SK-N-SH (cell line): ENCODE measurements at regions not wholly inside any gene's neighbourhood (a gene's known extent, or its start where the extent isn't known, plus 50 kb on each side); places are given as distances from the start of the nearest gene placed in this dataset.

Source experiments
- CTCF ChIA-PET: fragments of 300-600, 350-600 bp; formaldehyde crosslinking; extraction: SDS; loops from one replicate; lab custom pipeline; 2021; lab: Yijun Ruan, JAX
- POLR2A ChIA-PET: fragments of 350-600 bp; sonication (Branson Sonifier 250); formaldehyde crosslinking; extraction: SDS; loops from one replicate; lab custom pipeline; 2020; ENCODE audit warnings: antibody characterized with exemption, inconsistent platforms; lab: Yijun Ruan, JAX
- DNase-seq: peaks from one replicate; pipeline ENCODE4 v3.0.0; 2012
- H2AFZ ChIP-seq: fragments of 200-600 bp; sonication (generic); 2 replicates; pipeline ENCODE4 v1.8.1; 2016; ENCODE audit warnings: antibody characterized with exemption, mild to moderate bottlenecking, low read depth
- H3F3A ChIP-seq: fragments of 200-600 bp; sonication (generic); replicated peaks from 2 replicates; pipeline ENCODE3; 2016; ENCODE audit warnings: antibody characterized with exemption, mild to moderate bottlenecking; ENCODE audit not compliant: insufficient read depth
- H3K27ac ChIP-seq, 2 experiments: fragments of 200-500 bp in 1 of 2; fragments of 200-600 bp in 1 of 2; sonication (Bioruptor generic) in 1 of 2; sonication (generic), shearing (Covaris generic) in 1 of 2; 2 replicates each; pipeline versions ENCODE4 v1.5.1 to v1.6.1; 2014 to 2016; ENCODE audit warnings: low read depth in 2 of 2, inconsistent platforms in 1 of 2, low read length in 1 of 2, mild to moderate bottlenecking in 1 of 2, mixed read lengths in 1 of 2
- H3K27me3 ChIP-seq: fragments of 200-600 bp; sonication (generic), shearing (Covaris generic); 2 replicates; pipeline ENCODE4 v1.6.1; 2016; ENCODE audit warnings: mixed run types; ENCODE audit not compliant: insufficient read depth
- H3K36me3 ChIP-seq, 2 experiments: fragments of 200-500 bp in 1 of 2; fragments of 200-600 bp in 1 of 2; sonication (Bioruptor generic) in 1 of 2; sonication (generic) in 1 of 2; replicated peaks in 1 of 2; 2 replicates each; pipeline versions ENCODE3 to v1.5.1; 2014 to 2016; ENCODE audit warnings: low read length in 1 of 2, mild to moderate bottlenecking in 1 of 2; ENCODE audit not compliant: insufficient read depth in 2 of 2, control insufficient read depth in 1 of 2
- H3K4me1 ChIP-seq, 2 experiments: fragments of 200-500 bp in 1 of 2; fragments of 200-600 bp in 1 of 2; sonication (Bioruptor generic) in 1 of 2; sonication (generic), shearing (Covaris generic) in 1 of 2; 2 replicates each; pipeline versions ENCODE4 v1.5.1 to v1.6.1; 2014 to 2016; ENCODE audit warnings: low read depth in 1 of 2, low read length in 1 of 2, mixed run types in 1 of 2; ENCODE audit not compliant: insufficient read depth in 2 of 2, control insufficient read depth in 1 of 2
- H3K4me2 ChIP-seq: fragments of 200-600 bp; sonication (generic), shearing (Covaris generic); 2 replicates; pipeline ENCODE4 v1.6.1; 2017; ENCODE audit warnings: mixed run types
- H3K4me3 ChIP-seq, 2 experiments: fragments of 200-500 bp in 1 of 2; fragments of 200-600 bp in 1 of 2; sonication (Bioruptor generic) in 1 of 2; sonication (generic), shearing (Covaris generic) in 1 of 2; 2 replicates each; pipeline versions ENCODE4 v1.5.1 to v1.8.1; 2014 to 2016; ENCODE audit warnings: low read depth in 2 of 2, inconsistent platforms in 1 of 2, low read length in 1 of 2, mild to moderate bottlenecking in 1 of 2, mixed read lengths in 1 of 2, moderate library complexity in 1 of 2
- H3K79me2 ChIP-seq: fragments of 200-600 bp; sonication (generic); 2 replicates; pipeline ENCODE4 v1.8.1; 2017; ENCODE audit warnings: mild to moderate bottlenecking; ENCODE audit not compliant: insufficient read depth
- H3K9ac ChIP-seq: fragments of 200-600 bp; sonication (generic); 2 replicates; pipeline ENCODE4 v1.6.1; 2017; ENCODE audit warnings: mixed run types
- H3K9me2 ChIP-seq: fragments of 200-600 bp; sonication (generic); 2 replicates; pipeline ENCODE4 v1.6.1; 2017; ENCODE audit warnings: mixed run types
- H3K9me3 ChIP-seq: fragments of 200-600 bp; sonication (generic); 2 replicates; pipeline ENCODE4 v1.6.1; 2017; ENCODE audit warnings: mixed run types, mild to moderate bottlenecking, moderate library complexity
- H4K20me1 ChIP-seq: fragments of 200-600 bp; sonication (generic); 2 replicates; pipeline ENCODE4 v1.6.1; 2017; ENCODE audit warnings: mild to moderate bottlenecking, mixed run types; ENCODE audit not compliant: insufficient read depth
- ELF1 ChIP-seq: IDR thresholded peaks from 2 replicates; pipeline ENCODE4 v1.4.0; 2012
- EP300 ChIP-seq, 2 experiments: IDR thresholded peaks; 2 replicates each; pipeline versions ENCODE4 v1.4.0 to v1.6.1; 2012; ENCODE audit warnings: borderline replicate concordance in 1 of 2, low read depth in 1 of 2, low read length in 1 of 2
- EZH2phosphoT487 ChIP-seq: fragments of 200-600 bp; sonication (generic); IDR thresholded peaks from 2 replicates; pipeline ENCODE4 v1.6.1; 2017; ENCODE audit warnings: low read depth, mixed run types, mild to moderate bottlenecking, antibody characterized with exemption, moderate library complexity, borderline replicate concordance
- GABPA ChIP-seq: IDR thresholded peaks from 2 replicates; pipeline ENCODE4 v1.4.0; 2012; ENCODE audit warnings: low read depth, mild to moderate bottlenecking
- JUND ChIP-seq: IDR thresholded peaks from 2 replicates; pipeline ENCODE4 v1.4.0; 2012
- MXI1 ChIP-seq: IDR thresholded peaks from 2 replicates; pipeline ENCODE4 v1.6.1; 2012; ENCODE audit warnings: mild to moderate bottlenecking, low read depth, low read length, improper control_type of control experiment
- NFIC ChIP-seq: IDR thresholded peaks from 2 replicates; pipeline ENCODE4 v1.4.0; 2012; ENCODE audit warnings: borderline replicate concordance
- WGBS: methylation state at CpG from one replicate; pipeline ENCODE4 v1.1.6; 2017; ENCODE audit warnings: low lambda C conversion rate; 5-methylcytosine and 5-hydroxymethylcytosine counted together
- TF ChIP-seq, protein P1 (sequence below): fragments of 200-600 bp; sonication (generic); IDR thresholded peaks from 2 replicates; pipeline ENCODE4 v1.6.1; 2017; ENCODE audit warnings: antibody characterized with exemption, mild to moderate bottlenecking, moderate library complexity
- TF ChIP-seq, protein P2 (sequence below): IDR thresholded peaks from 2 replicates; pipeline ENCODE4 v1.4.0; 2012; ENCODE audit warnings: low read depth, borderline replicate concordance
- TF ChIP-seq, protein P3 (sequence below): IDR thresholded peaks from 2 replicates; pipeline ENCODE4; 2012
- TF ChIP-seq, protein P4 (sequence below): IDR thresholded peaks from 2 replicates; pipeline ENCODE4 v1.4.0; 2012; ENCODE audit warnings: low read depth
- TF ChIP-seq, protein P5 (sequence below): IDR thresholded peaks from 2 replicates; pipeline ENCODE4 v1.4.0; 2012; ENCODE audit warnings: low read depth, borderline replicate concordance
- TF ChIP-seq, protein P6 (sequence below): fragments of 150-350 bp; IDR thresholded peaks from 2 replicates; pipeline ENCODE4 v1.6.1; 2016; ENCODE audit warnings: mild to moderate bottlenecking, low read depth, low read length

DNA sequence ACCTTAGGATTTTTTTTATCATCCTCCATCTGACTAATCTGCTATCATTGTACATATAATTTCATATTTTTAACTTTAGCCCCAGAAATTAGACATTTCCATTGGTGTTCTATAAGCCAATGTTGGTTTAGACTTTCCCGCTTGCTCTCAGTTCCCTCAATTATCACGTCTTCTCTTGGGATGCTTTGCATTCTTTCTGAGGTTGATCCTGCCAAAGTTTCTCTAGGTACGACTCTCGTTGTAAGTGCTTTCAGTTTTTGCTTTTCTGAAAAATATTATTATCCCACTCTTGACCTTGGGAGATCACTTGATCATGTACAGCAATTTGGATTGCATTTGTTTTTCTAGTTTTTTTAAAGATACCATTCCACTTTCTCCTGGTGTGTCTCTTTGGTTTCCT, 270.2 kb downstream of the IRS2 start:
- Histone ChIP-seq H3F3A (no peaks in the 10 kb centered on the region), H3K36me3 (no peaks in the 10 kb centered on the region), H4K20me1 (no peaks in the 10 kb centered on the region), H3K4me3 (no peak overlapping the region), H3K9ac (no peak overlapping the region), H3K4me1 (no peaks in the 10 kb centered on the region; a peak in 1 of 4 replicates), H3K27me3 (no peaks in the 10 kb centered on the region), H2AFZ (no peak overlapping the region), H3K27ac (no peak overlapping the region), H3K9me2 (no peaks in the 10 kb centered on the region), H3K79me2 (no peaks in the 10 kb centered on the region), H3K9me3 (no peaks in the 10 kb centered on the region), H3K4me2 (no peak overlapping the region)
- CTCF ChIA-PET: no interaction called here
- WGBS: 87% methylated on average over 4 of the region's 4 CpGs
- POLR2A ChIA-PET: no interaction called here
- TF ChIP-seq, protein P1, sequence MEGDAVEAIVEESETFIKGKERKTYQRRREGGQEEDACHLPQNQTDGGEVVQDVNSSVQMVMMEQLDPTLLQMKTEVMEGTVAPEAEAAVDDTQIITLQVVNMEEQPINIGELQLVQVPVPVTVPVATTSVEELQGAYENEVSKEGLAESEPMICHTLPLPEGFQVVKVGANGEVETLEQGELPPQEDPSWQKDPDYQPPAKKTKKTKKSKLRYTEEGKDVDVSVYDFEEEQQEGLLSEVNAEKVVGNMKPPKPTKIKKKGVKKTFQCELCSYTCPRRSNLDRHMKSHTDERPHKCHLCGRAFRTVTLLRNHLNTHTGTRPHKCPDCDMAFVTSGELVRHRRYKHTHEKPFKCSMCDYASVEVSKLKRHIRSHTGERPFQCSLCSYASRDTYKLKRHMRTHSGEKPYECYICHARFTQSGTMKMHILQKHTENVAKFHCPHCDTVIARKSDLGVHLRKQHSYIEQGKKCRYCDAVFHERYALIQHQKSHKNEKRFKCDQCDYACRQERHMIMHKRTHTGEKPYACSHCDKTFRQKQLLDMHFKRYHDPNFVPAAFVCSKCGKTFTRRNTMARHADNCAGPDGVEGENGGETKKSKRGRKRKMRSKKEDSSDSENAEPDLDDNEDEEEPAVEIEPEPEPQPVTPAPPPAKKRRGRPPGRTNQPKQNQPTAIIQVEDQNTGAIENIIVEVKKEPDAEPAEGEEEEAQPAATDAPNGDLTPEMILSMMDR: no peak
- TF ChIP-seq, protein P2, sequence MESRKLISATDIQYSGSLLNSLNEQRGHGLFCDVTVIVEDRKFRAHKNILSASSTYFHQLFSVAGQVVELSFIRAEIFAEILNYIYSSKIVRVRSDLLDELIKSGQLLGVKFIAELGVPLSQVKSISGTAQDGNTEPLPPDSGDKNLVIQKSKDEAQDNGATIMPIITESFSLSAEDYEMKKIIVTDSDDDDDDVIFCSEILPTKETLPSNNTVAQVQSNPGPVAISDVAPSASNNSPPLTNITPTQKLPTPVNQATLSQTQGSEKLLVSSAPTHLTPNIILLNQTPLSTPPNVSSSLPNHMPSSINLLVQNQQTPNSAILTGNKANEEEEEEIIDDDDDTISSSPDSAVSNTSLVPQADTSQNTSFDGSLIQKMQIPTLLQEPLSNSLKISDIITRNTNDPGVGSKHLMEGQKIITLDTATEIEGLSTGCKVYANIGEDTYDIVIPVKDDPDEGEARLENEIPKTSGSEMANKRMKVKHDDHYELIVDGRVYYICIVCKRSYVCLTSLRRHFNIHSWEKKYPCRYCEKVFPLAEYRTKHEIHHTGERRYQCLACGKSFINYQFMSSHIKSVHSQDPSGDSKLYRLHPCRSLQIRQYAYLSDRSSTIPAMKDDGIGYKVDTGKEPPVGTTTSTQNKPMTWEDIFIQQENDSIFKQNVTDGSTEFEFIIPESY: no peak
- TF ChIP-seq JUND (no peak), ELF1 (no peak), MXI1 (no peak)
- TF ChIP-seq, protein P3, sequence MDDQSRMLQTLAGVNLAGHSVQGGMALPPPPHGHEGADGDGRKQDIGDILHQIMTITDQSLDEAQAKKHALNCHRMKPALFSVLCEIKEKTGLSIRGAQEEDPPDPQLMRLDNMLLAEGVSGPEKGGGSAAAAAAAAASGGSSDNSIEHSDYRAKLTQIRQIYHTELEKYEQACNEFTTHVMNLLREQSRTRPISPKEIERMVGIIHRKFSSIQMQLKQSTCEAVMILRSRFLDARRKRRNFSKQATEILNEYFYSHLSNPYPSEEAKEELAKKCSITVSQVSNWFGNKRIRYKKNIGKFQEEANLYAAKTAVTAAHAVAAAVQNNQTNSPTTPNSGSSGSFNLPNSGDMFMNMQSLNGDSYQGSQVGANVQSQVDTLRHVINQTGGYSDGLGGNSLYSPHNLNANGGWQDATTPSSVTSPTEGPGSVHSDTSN: no peak
- TF ChIP-seq, protein P4, sequence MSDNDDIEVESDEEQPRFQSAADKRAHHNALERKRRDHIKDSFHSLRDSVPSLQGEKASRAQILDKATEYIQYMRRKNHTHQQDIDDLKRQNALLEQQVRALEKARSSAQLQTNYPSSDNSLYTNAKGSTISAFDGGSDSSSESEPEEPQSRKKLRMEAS: no peak
- DNase-seq: no peak

DNA sequence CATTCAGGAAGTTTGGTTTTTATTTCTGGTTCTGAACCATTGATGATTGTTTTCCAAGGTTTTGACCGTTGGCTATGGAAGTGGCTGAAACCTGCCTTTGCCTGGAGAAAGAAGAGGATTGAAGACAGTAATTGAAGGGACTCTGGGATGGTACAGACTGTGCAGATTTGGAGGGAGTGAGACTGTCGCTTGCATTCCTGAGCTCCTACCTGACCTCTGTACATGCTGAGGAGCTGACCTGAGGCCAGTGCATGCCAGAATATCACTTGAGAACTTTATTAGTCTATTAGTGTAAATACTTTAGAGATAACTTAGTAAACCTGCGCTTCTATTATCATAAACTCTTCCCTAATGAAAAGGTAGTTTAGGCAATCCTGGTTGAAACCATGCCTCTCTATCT, 276.4 kb downstream of the IRS2 start:
- H3K27ac ChIP-seq: no peak overlapping the region
- H3K4me2 ChIP-seq: no peak overlapping the region
- no peak overlapping the region for H2AFZ ChIP-seq
- H3K79me2 ChIP-seq: no peaks in the 10 kb centered on the region
- no peaks in the 10 kb centered on the region for H3K9me3 ChIP-seq
- TF ChIP-seq, protein P5, sequence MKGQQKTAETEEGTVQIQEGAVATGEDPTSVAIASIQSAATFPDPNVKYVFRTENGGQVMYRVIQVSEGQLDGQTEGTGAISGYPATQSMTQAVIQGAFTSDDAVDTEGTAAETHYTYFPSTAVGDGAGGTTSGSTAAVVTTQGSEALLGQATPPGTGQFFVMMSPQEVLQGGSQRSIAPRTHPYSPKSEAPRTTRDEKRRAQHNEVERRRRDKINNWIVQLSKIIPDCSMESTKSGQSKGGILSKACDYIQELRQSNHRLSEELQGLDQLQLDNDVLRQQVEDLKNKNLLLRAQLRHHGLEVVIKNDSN: no peak
- TF ChIP-seq GABPA (no peak), EP300 (IDR thresholded peaks at IDR 0.05; ENCODE audit: borderline replicate concordance in 1 of 2, low read depth in 1 of 2, low read length in 1 of 2) (no peak), NFIC (no peak), EZH2phosphoT487 (no peak)
- TF ChIP-seq, protein P2: no peak
- TF ChIP-seq, protein P6, sequence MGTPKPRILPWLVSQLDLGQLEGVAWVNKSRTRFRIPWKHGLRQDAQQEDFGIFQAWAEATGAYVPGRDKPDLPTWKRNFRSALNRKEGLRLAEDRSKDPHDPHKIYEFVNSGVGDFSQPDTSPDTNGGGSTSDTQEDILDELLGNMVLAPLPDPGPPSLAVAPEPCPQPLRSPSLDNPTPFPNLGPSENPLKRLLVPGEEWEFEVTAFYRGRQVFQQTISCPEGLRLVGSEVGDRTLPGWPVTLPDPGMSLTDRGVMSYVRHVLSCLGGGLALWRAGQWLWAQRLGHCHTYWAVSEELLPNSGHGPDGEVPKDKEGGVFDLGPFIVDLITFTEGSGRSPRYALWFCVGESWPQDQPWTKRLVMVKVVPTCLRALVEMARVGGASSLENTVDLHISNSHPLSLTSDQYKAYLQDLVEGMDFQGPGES: no peak
- no peaks in the 10 kb centered on the region; a peak in 1 of 4 replicates for H3K4me1 ChIP-seq
- DNase-seq: no peak
- H3K36me3 ChIP-seq: no peaks in the 10 kb centered on the region
- WGBS: 81% methylated on average over 3 of the region's 3 CpGs
- no peaks in the 10 kb centered on the region for H3K27me3 ChIP-seq
- CTCF ChIA-PET: interaction anchor here (1.6 kb wide), 1 partner anchor 10 kb away, joined by 6 read pairs; no protein-coding TSS in a partner anchor
- no peaks in the 10 kb centered on the region for H3F3A ChIP-seq
- no peak overlapping the region for H3K9ac ChIP-seq
- H3K4me3 ChIP-seq: no peak overlapping the region
- POLR2A ChIA-PET: no interaction called here
- no peaks in the 10 kb centered on the region for H4K20me1 ChIP-seq
- H3K9me2 ChIP-seq: no peaks in the 10 kb centered on the region
